ENCODE measurements at regions not wholly inside any gene's neighbourhood (a gene's known extent, or its start where the extent isn't known, plus 50 kb on each side); places are given as distances from the start of the nearest gene placed in this dataset.
A peak's percentile ranks its signal among the peaks of the same experiment; 100 is the strongest.

- H3K9me3 ChIP-seq (ENCODE audit: control insufficient read depth in 1 of 2, low read length in 2 of 2) = no peaks in the 10 kb centered on the region
- H3K9me3 Mint-ChIP-seq = peaks cover 0 to 13% (median 2%) of the 10 kb centered on the region in 8 donors
Observed at GRCh38 chr3:153658136-153658535, 463.1 kb upstream of the ARHGEF26 start.

GRCh38 chr3:153666991-153667740 lies 454.0 kb upstream of the ARHGEF26 start:
- Histone ChIP-seq H3K27me3 (ENCODE audit: insufficient read depth, low read length) (no peaks in the 10 kb centered on the region), H3K9me3 (ENCODE audit: control insufficient read depth in 1 of 2, low read length in 2 of 2) (no peaks in the 10 kb centered on the region), H3K27ac (ENCODE audit: low read depth, low read length) (no peak overlapping the region), H3K4me3 (ENCODE audit: low read length in 2 of 2) (no peak overlapping the region), H3K36me3 (ENCODE audit: insufficient read depth, low read length) (no peaks in the 10 kb centered on the region), H3K4me1 (ENCODE audit: insufficient read depth, low read length) (no peaks in the 10 kb centered on the region)
- intact Hi-C loops (cut with micrococcal nuclease) = no loop called here
- no peak overlapping the region for H3K4me3 Mint-ChIP-seq
- peaks cover 0 to 2% (median 0%) of the 10 kb centered on the region in 8 donors for H3K9me3 Mint-ChIP-seq
- no peaks in the 10 kb centered on the region for H3K36me3 Mint-ChIP-seq
- no peaks in the 10 kb centered on the region for H3K27me3 Mint-ChIP-seq
- POLR2A ChIA-PET (ENCODE audit: partially characterized antibody) = no interaction called here
- no peak for DNase-seq
- no peak overlapping the region for H3K27ac Mint-ChIP-seq
- peaks cover 0 to 5% (median 4%) of the 10 kb centered on the region in 4 donors for H3K4me1 Mint-ChIP-seq
- CTCF ChIA-PET (ENCODE audit: partially characterized antibody) = no interaction called here

More at GRCh38 chr3:153658136-153658535, 463.1 kb upstream of the ARHGEF26 start:
- Mint-ChIP-seq H3K27ac (no peak overlapping the region), H3K36me3 (no peaks in the 10 kb centered on the region), H3K27me3 (no peaks in the 10 kb centered on the region), H3K4me1 (peaks cover 0 to 2% (median 0%) of the 10 kb centered on the region in 4 donors), H3K4me3 (no peak overlapping the region)
- H3K4me1 ChIP-seq (ENCODE audit: insufficient read depth, low read length) = no peaks in the 10 kb centered on the region
- intact Hi-C loops (cut with micrococcal nuclease) = no loop called here
- ChIA-PET CTCF (ENCODE audit: partially characterized antibody) (no interaction called here), POLR2A (ENCODE audit: partially characterized antibody) (no interaction called here)
- no peak overlapping the region for H3K4me3 ChIP-seq (ENCODE audit: low read length in 2 of 2)
- no peak for DNase-seq
- H3K36me3 ChIP-seq (ENCODE audit: insufficient read depth, low read length) = no peaks in the 10 kb centered on the region
- H3K27ac ChIP-seq (ENCODE audit: low read depth, low read length) = no peak overlapping the region
- H3K27me3 ChIP-seq (ENCODE audit: insufficient read depth, low read length) = no peaks in the 10 kb centered on the region

DNA sequence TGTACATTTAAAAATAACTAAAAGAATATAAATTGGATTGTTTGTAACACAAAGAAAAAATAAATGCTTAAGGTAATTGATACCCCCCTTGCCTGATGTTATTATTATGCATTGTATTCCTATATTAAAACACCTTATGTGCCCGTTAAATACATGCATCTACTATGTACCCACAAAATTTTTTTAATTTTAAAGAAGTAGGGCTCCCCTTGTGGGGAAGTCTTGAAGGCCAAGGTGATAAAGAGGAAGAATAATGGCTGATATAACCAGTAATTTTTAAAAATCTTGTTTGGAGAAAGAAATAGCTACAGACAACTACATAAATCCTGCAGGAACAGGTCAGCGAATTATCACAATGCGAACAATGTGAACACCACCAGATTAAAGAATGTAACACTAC lies 451.7 kb upstream of the ARHGEF26 start:
- CTCF ChIA-PET (ENCODE audit: partially characterized antibody) = interaction anchor here (1.0 to 1.3 kb wide), 2 partner anchors 11 to 505 kb away, joined by 3 read pairs; no protein-coding TSS in a partner anchor
- no peak for DNase-seq

GRCh38 chr3:153670577-153670976 lies 450.6 kb upstream of the ARHGEF26 start:
- intact Hi-C loops (cut with micrococcal nuclease) = no loop called here
- H3K4me1 ChIP-seq (ENCODE audit: insufficient read depth, low read length) = no peaks in the 10 kb centered on the region
- no peaks in the 10 kb centered on the region for H3K27me3 ChIP-seq (ENCODE audit: insufficient read depth, low read length)
- no peaks in the 10 kb centered on the region for H3K9me3 ChIP-seq (ENCODE audit: control insufficient read depth in 1 of 2, low read length in 2 of 2)
- H3K4me3 ChIP-seq (ENCODE audit: low read length in 2 of 2) = no peak overlapping the region
- CTCF ChIA-PET (ENCODE audit: partially characterized antibody) = interaction anchor here (1.3 kb wide), 1 partner anchor 506 kb away, joined by 3 read pairs; no protein-coding TSS in a partner anchor
- Mint-ChIP-seq H3K9me3 (no peaks in the 10 kb centered on the region), H3K27ac (peak overlapping the region in 1 of 7 donors; percentile 15), H3K36me3 (no peaks in the 10 kb centered on the region), H3K27me3 (no peaks in the 10 kb centered on the region), H3K4me3 (no peak overlapping the region), H3K4me1 (peaks cover 0 to 6% (median 4%) of the 10 kb centered on the region in 4 donors)
- no peak for DNase-seq
- no peak overlapping the region for H3K27ac ChIP-seq (ENCODE audit: low read depth, low read length)
- POLR2A ChIA-PET (ENCODE audit: partially characterized antibody) = no interaction called here
- no peaks in the 10 kb centered on the region for H3K36me3 ChIP-seq (ENCODE audit: insufficient read depth, low read length)

More for the DNA sequence above, 451.7 kb upstream of the ARHGEF26 start:
- Histone ChIP-seq H3K36me3 (ENCODE audit: insufficient read depth, low read length) (no peaks in the 10 kb centered on the region), H3K27ac (ENCODE audit: low read depth, low read length) (no peak overlapping the region), H3K4me3 (ENCODE audit: low read length in 2 of 2) (no peak overlapping the region), H3K4me1 (ENCODE audit: insufficient read depth, low read length) (no peaks in the 10 kb centered on the region), H3K27me3 (ENCODE audit: insufficient read depth, low read length) (no peaks in the 10 kb centered on the region), H3K9me3 (ENCODE audit: control insufficient read depth in 1 of 2, low read length in 2 of 2) (no peaks in the 10 kb centered on the region)
- no peak overlapping the region for H3K27ac Mint-ChIP-seq
- POLR2A ChIA-PET (ENCODE audit: partially characterized antibody) = no interaction called here
- intact Hi-C loops (cut with micrococcal nuclease) = no loop called here
- no peaks in the 10 kb centered on the region for H3K27me3 Mint-ChIP-seq
- no peaks in the 10 kb centered on the region for H3K36me3 Mint-ChIP-seq
- peaks cover 0 to 6% (median 4%) of the 10 kb centered on the region in 4 donors for H3K4me1 Mint-ChIP-seq
- no peaks in the 10 kb centered on the region for H3K9me3 Mint-ChIP-seq
- H3K4me3 Mint-ChIP-seq = no peak overlapping the region

DNA sequence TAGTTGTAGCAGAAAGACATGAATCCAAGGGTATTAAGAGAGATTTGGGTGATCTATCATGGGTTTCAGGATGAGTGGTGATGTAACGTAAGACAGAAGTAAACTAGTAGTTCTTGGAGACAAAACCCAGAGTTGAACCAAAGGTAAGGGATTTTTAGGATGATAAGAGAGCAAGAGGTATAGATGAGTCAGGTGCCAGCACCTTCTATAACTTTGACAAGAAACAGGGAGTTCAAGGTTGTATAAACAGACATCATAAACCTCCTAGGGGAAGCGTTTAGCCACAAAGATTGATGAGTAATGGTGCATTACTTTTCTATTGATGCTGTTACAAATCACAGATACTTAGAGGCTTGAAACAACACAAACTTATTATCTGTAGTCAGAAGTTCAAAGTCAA lies 447.3 kb upstream of the ARHGEF26 start:
- Histone ChIP-seq H3K27me3 (ENCODE audit: insufficient read depth, low read length) (no peaks in the 10 kb centered on the region), H3K4me1 (ENCODE audit: insufficient read depth, low read length) (no peaks in the 10 kb centered on the region), H3K36me3 (ENCODE audit: insufficient read depth, low read length) (no peaks in the 10 kb centered on the region), H3K9me3 (ENCODE audit: control insufficient read depth in 1 of 2, low read length in 2 of 2) (no peaks in the 10 kb centered on the region), H3K4me3 (ENCODE audit: low read length in 2 of 2) (no peak overlapping the region), H3K27ac (ENCODE audit: low read depth, low read length) (no peak overlapping the region)
- peak overlapping the region in 1 of 7 donors; percentile 37 for H3K27ac Mint-ChIP-seq
- H3K9me3 Mint-ChIP-seq = peaks cover 0 to 2% (median 0%) of the 10 kb centered on the region in 8 donors
- ChIA-PET POLR2A (ENCODE audit: partially characterized antibody) (no interaction called here), CTCF (ENCODE audit: partially characterized antibody) (no interaction called here)
- peaks cover 0 to 6% (median 4%) of the 10 kb centered on the region in 4 donors for H3K4me1 Mint-ChIP-seq
- no peaks in the 10 kb centered on the region for H3K27me3 Mint-ChIP-seq
- no peak overlapping the region for H3K4me3 Mint-ChIP-seq
- intact Hi-C loops (cut with micrococcal nuclease) = no loop called here
- H3K36me3 Mint-ChIP-seq = no peaks in the 10 kb centered on the region
- DNase-seq = no peak

GRCh38 chr3:153679714-153680113 lies 441.5 kb upstream of the ARHGEF26 start:
- Histone ChIP-seq H3K27me3 (ENCODE audit: insufficient read depth, low read length) (no peaks in the 10 kb centered on the region), H3K4me3 (ENCODE audit: low read length in 2 of 2) (no peak overlapping the region), H3K4me1 (ENCODE audit: insufficient read depth, low read length) (peaks cover 9% of the 10 kb centered on the region), H3K27ac (ENCODE audit: low read depth, low read length) (no peak overlapping the region), H3K36me3 (ENCODE audit: insufficient read depth, low read length) (no peaks in the 10 kb centered on the region), H3K9me3 (ENCODE audit: control insufficient read depth in 1 of 2, low read length in 2 of 2) (no peaks in the 10 kb centered on the region)
- DNase-seq = no peak
- peaks cover 0 to 7% (median 0%) of the 10 kb centered on the region in 8 donors for H3K9me3 Mint-ChIP-seq
- intact Hi-C loops (cut with micrococcal nuclease) = loop anchor here (5.0 to 10.0 kb wide), 2 partner anchors 52 to 235 kb away; no protein-coding TSS in a partner anchor
- no peaks in the 10 kb centered on the region for H3K36me3 Mint-ChIP-seq
- no peak overlapping the region for H3K4me3 Mint-ChIP-seq
- peaks cover 6 to 14% (median 9%) of the 10 kb centered on the region in 4 donors for H3K4me1 Mint-ChIP-seq
- peak overlapping the region in 1 of 7 donors; percentile 32 for H3K27ac Mint-ChIP-seq
- H3K27me3 Mint-ChIP-seq = no peaks in the 10 kb centered on the region
- CTCF ChIA-PET (ENCODE audit: partially characterized antibody) = interaction anchor here (1.2 kb wide), 2 partner anchors 10 to 89 kb away, joined by 3 read pairs; no protein-coding TSS in a partner anchor
- POLR2A ChIA-PET (ENCODE audit: partially characterized antibody) = interaction anchor here (1.5 to 2.7 kb wide), 2 partner anchors 56 to 520 kb away, joined by 4 to 9 read pairs; no protein-coding TSS in a partner anchor

GRCh38 chr3:153680526-153680925 lies 440.7 kb upstream of the ARHGEF26 start:
- Histone ChIP-seq H3K36me3 (ENCODE audit: insufficient read depth, low read length) (no peaks in the 10 kb centered on the region), H3K4me1 (ENCODE audit: insufficient read depth, low read length) (peaks cover 9% of the 10 kb centered on the region), H3K27ac (ENCODE audit: low read depth, low read length) (no peak overlapping the region), H3K9me3 (ENCODE audit: control insufficient read depth in 1 of 2, low read length in 2 of 2) (no peaks in the 10 kb centered on the region), H3K27me3 (ENCODE audit: insufficient read depth, low read length) (no peaks in the 10 kb centered on the region), H3K4me3 (ENCODE audit: low read length in 2 of 2) (no peak overlapping the region)
- Mint-ChIP-seq H3K36me3 (no peaks in the 10 kb centered on the region), H3K9me3 (peaks cover 0 to 7% (median 0%) of the 10 kb centered on the region in 8 donors), H3K27ac (peak overlapping the region in 3 of 7 donors; percentile 2 to 11 (median 8)), H3K4me3 (peak overlapping the region in 1 of 8 donors; percentile 11), H3K4me1 (peaks cover 6 to 14% (median 9%) of the 10 kb centered on the region in 4 donors), H3K27me3 (no peaks in the 10 kb centered on the region)
- intact Hi-C loops (cut with micrococcal nuclease) = loop anchor here (5.0 to 10.0 kb wide), 2 partner anchors 53 to 236 kb away; no protein-coding TSS in a partner anchor
- ChIA-PET CTCF (ENCODE audit: partially characterized antibody) (interaction anchor here (0.6 to 1.4 kb wide), 3 partner anchors 11 to 426 kb away, joined by 3 read pairs; no protein-coding TSS in a partner anchor), POLR2A (ENCODE audit: partially characterized antibody) (interaction anchor here (0.7 to 2.7 kb wide), 6 partner anchors 36 to 521 kb away, joined by 3 to 9 read pairs (median 3); no protein-coding TSS in a partner anchor)
- peak in 2 of 5 donors; percentile 1 to 16 for DNase-seq

Measured in CD4-positive, alpha-beta memory T cell (primary cell).